Neural crest cell (in vitro differentiated cells): ENCODE measurements at regions not wholly inside any gene's neighbourhood (a gene's known extent, or its start where the extent isn't known, plus 50 kb on each side); places are given as distances from the start of the nearest gene placed in this dataset.

Source experiments
- DNase-seq: peaks from one replicate; pipeline ENCODE4 v3.0.0; 2021; ENCODE audit warnings: low read depth, mixed read lengths, low spot score
- H3K27ac Mint-ChIP-seq: one replicate; pipeline ENCODE4 v1.8.0; 2021; ENCODE audit warnings: mild to moderate bottlenecking, mixed read lengths; ENCODE audit not compliant: unreplicated experiment
- H3K27me3 Mint-ChIP-seq: 2 replicates; pipeline ENCODE4 v1.8.0; 2021; ENCODE audit warnings: low read depth, mild to moderate bottlenecking, mixed read lengths
- H3K36me3 Mint-ChIP-seq: 2 replicates; pipeline ENCODE4 v1.8.0; 2021; ENCODE audit warnings: low read depth, mild to moderate bottlenecking, mixed read lengths
- H3K4me1 Mint-ChIP-seq: 2 replicates; pipeline ENCODE4 v1.8.0; 2021; ENCODE audit warnings: mixed read lengths
- H3K4me3 Mint-ChIP-seq: one replicate; pipeline ENCODE4 v1.8.0; 2021; ENCODE audit warnings: mild to moderate bottlenecking, mixed read lengths
- H3K9me3 Mint-ChIP-seq: 2 replicates; pipeline ENCODE4 v1.8.0; 2021; ENCODE audit warnings: mixed read lengths
- TF ChIP-seq, protein P1 (sequence below): fragments of 200-600 bp; sonication (generic); conservative IDR thresholded peaks from 2 replicates; pipeline ENCODE4 v1.5.0; 2021; ENCODE audit warnings: antibody characterized with exemption, mild to moderate bottlenecking

DNA sequence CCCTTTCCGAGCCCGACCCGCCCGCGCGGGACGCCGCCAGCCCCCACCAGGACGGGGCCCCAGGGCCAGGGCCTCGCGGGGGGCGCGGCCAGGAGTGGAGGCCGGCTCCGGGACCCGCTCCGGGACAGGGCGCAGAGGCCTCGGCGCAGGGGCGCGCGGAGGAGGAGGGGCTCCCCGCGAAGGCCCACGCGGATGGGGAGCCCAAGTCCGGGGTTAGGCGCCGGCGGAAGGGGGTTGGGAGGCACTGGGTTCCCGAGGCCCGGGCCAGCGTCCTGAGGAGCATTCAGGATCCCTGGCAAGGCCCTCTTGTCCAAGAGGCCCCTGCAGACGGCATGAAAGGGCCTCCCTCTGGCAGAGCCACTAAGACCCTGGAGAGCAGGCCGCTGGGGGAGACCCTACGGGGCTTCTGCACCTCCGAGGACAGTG, 57.8 kb upstream of the CIBAR2 start:
- no peak overlapping the region for H3K4me3 Mint-ChIP-seq
- H3K27ac Mint-ChIP-seq, result no peak overlapping the region
- TF ChIP-seq, protein P1, sequence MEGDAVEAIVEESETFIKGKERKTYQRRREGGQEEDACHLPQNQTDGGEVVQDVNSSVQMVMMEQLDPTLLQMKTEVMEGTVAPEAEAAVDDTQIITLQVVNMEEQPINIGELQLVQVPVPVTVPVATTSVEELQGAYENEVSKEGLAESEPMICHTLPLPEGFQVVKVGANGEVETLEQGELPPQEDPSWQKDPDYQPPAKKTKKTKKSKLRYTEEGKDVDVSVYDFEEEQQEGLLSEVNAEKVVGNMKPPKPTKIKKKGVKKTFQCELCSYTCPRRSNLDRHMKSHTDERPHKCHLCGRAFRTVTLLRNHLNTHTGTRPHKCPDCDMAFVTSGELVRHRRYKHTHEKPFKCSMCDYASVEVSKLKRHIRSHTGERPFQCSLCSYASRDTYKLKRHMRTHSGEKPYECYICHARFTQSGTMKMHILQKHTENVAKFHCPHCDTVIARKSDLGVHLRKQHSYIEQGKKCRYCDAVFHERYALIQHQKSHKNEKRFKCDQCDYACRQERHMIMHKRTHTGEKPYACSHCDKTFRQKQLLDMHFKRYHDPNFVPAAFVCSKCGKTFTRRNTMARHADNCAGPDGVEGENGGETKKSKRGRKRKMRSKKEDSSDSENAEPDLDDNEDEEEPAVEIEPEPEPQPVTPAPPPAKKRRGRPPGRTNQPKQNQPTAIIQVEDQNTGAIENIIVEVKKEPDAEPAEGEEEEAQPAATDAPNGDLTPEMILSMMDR, result no peak
- no peaks in the 10 kb centered on the region for H3K36me3 Mint-ChIP-seq
- no peak for DNase-seq
- no peaks in the 10 kb centered on the region for H3K9me3 Mint-ChIP-seq
- H3K27me3 Mint-ChIP-seq, result peaks cover 61% of the 10 kb centered on the region
- H3K4me1 Mint-ChIP-seq, result peaks cover 53% of the 10 kb centered on the region

- Mint-ChIP-seq H3K9me3 (no peaks in the 10 kb centered on the region), H3K27me3 (peaks cover 61% of the 10 kb centered on the region), H3K36me3 (no peaks in the 10 kb centered on the region), H3K4me3 (no peak overlapping the region), H3K27ac (no peak overlapping the region), H3K4me1 (peaks cover 53% of the 10 kb centered on the region)
- TF ChIP-seq, protein P1, result no peak
- no peak for DNase-seq
Observed at GRCh38 chr16:85170590-85171003, 58.3 kb upstream of the CIBAR2 start.

DNA sequence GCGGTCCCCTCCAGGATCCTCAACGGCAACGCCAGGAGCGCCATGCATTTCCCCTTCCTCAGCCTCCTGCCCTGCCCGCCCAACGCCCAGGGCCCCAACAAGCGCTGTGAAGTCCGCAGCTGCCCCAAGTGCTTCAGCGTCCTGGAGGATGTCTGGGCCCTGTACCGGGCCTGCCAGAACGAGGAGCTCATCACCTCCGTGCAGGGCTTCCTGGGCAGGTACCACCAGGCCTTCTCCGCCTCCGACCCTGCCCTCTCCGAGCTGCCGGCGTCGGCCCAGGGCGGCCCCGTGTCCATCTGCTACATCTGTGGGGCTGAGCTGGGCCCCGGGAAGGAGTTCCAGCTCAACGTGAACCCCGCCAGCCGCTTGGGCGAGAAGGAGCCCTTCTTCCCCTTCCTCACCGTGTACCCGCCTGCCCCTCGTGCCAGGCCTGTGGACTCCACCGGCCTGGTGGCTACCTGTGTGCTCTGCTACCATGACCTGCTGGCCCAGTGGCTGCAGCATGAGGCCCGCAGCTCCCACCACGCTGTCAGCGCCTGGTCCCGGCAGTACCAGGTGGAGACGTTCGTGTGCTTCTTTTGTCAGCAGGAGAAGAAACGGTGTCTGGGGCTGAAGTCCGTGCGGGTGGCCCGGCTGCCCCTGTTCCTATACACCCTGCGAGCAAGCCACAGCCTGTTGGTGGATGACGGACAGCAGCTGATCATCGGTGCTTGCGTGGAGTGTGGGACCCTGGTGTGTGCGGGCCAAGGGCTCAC, 58.9 kb upstream of the CIBAR2 start:
- no peak for DNase-seq
- H3K36me3 Mint-ChIP-seq, result no peaks in the 10 kb centered on the region
- no peak overlapping the region for H3K27ac Mint-ChIP-seq
- peaks cover 53% of the 10 kb centered on the region for H3K4me1 Mint-ChIP-seq
- peak overlapping the region; percentile 86 for H3K4me3 Mint-ChIP-seq
- no peaks in the 10 kb centered on the region for H3K9me3 Mint-ChIP-seq
- H3K27me3 Mint-ChIP-seq, result peaks cover 61% of the 10 kb centered on the region
- TF ChIP-seq, protein P1, result no peak

GRCh38 chr16:85171759-85172454, 59.6 kb upstream of the CIBAR2 start:
- no peak overlapping the region for H3K27ac Mint-ChIP-seq
- peaks cover 58% of the 10 kb centered on the region for H3K27me3 Mint-ChIP-seq
- peaks cover 50% of the 10 kb centered on the region for H3K4me1 Mint-ChIP-seq
- no peaks in the 10 kb centered on the region for H3K36me3 Mint-ChIP-seq
- peak overlapping the region; percentile 86 for H3K4me3 Mint-ChIP-seq
- DNase-seq, result no peak
- TF ChIP-seq, protein P1, result no peak
- H3K9me3 Mint-ChIP-seq, result no peaks in the 10 kb centered on the region

- H3K27ac Mint-ChIP-seq, result no peak overlapping the region
- no peaks in the 10 kb centered on the region for H3K36me3 Mint-ChIP-seq
- peaks cover 61% of the 10 kb centered on the region for H3K27me3 Mint-ChIP-seq
- no peak for DNase-seq
- TF ChIP-seq, protein P1, result peak; percentile 51
- no peaks in the 10 kb centered on the region for H3K9me3 Mint-ChIP-seq
- H3K4me1 Mint-ChIP-seq, result peaks cover 52% of the 10 kb centered on the region
- peak overlapping the region; percentile 86 for H3K4me3 Mint-ChIP-seq
Observed at GRCh38 chr16:85172455-85173145, 60.3 kb upstream of the CIBAR2 start.
